ENCODE measurements at regions not wholly inside any gene's neighbourhood (a gene's known extent, or its start where the extent isn't known, plus 50 kb on each side); places are given as distances from the start of the nearest gene placed in this dataset.
"Not testable (repeated sequence)": the region's sequence is repeated elsewhere in the genome, so short reads cannot be mapped to it uniquely, and the experiment has no call there.

DNA sequence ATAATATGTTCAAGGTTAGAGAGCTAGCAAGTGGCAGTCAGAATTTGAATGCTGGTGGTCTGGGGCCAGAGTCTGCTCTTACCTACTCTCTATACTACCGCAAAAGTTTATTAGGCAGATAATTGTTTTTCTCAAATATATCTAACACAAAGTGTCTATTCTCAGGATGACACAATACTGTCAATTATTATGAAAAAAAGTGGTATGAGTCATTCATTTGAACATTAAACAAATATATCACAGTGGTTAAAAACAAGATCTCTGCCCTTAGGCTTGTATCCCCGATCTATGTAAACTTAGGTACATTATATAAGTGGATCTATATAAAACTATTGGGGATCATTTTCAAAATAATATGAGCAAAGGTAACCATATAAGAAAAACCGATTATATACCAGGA, 354.9 kb downstream of the CETN3 start:
- DNase-seq (ENCODE audit: extremely low read depth, insufficient read length) = no peak
- no peak overlapping the region for H3K4me3 ChIP-seq (replicated peaks; ENCODE audit: low read depth, low read length)
- no peaks in the 10 kb centered on the region for H3K36me3 ChIP-seq (ENCODE audit: control insufficient read depth, insufficient read depth, low read length)
- TF ChIP-seq, protein P1, sequence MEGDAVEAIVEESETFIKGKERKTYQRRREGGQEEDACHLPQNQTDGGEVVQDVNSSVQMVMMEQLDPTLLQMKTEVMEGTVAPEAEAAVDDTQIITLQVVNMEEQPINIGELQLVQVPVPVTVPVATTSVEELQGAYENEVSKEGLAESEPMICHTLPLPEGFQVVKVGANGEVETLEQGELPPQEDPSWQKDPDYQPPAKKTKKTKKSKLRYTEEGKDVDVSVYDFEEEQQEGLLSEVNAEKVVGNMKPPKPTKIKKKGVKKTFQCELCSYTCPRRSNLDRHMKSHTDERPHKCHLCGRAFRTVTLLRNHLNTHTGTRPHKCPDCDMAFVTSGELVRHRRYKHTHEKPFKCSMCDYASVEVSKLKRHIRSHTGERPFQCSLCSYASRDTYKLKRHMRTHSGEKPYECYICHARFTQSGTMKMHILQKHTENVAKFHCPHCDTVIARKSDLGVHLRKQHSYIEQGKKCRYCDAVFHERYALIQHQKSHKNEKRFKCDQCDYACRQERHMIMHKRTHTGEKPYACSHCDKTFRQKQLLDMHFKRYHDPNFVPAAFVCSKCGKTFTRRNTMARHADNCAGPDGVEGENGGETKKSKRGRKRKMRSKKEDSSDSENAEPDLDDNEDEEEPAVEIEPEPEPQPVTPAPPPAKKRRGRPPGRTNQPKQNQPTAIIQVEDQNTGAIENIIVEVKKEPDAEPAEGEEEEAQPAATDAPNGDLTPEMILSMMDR (IDR thresholded peaks at IDR 0.05; ENCODE audit: insufficient read depth, low read length, poor library complexity, severe bottlenecking) = no peak
- no peaks in the 10 kb centered on the region for H3K27me3 ChIP-seq (replicated peaks; ENCODE audit: control insufficient read depth, insufficient read depth, low read length)

DNA sequence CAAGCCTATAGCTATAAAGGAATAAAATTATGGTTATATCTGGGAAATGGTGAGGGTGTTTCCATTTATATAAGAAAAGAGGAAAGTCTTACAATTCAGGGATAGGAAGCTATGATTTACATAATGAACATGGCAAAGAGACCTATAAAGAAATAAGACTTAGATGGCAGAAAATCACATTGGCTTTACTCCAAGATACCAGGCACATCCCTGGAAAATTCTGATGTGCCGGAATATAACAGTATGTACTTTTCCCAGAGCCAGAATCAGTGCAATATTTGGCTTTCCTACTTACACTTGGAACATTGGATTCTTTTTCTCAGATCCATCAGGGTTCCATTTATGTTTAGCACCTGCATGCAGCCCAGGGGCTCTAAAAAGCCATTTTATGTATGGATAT, 357.8 kb downstream of the CETN3 start:
- TF ChIP-seq, protein P1 (IDR thresholded peaks at IDR 0.05; ENCODE audit: insufficient read depth, low read length, poor library complexity, severe bottlenecking) = no peak
- no peaks in the 10 kb centered on the region for H3K36me3 ChIP-seq (ENCODE audit: control insufficient read depth, insufficient read depth, low read length)
- H3K4me3 ChIP-seq (replicated peaks; ENCODE audit: low read depth, low read length) = no peak overlapping the region
- DNase-seq (ENCODE audit: extremely low read depth, insufficient read length) = no peak
- H3K27me3 ChIP-seq (replicated peaks; ENCODE audit: control insufficient read depth, insufficient read depth, low read length) = no peaks in the 10 kb centered on the region

DNA sequence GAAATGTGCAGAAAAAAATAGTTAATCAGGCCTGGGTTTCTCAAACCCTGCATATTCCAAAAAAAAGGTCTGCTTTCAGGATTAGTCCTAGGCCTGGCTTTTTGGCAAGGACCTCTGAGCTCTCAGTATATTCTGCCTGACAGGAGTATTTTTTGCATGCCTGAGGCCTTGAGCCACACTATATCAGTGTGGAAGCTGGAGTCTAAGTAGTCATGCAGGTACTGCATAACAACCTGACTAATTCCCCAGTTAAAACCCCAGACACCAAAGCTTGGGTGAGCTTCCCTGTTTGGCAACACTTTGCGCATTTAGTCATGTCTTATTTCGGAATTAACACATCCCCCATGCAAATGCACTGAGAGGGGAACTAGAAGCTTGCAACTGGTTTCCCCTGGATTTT, 359.5 kb downstream of the CETN3 start:
- TF ChIP-seq, protein P1 (IDR thresholded peaks at IDR 0.05; ENCODE audit: insufficient read depth, low read length, poor library complexity, severe bottlenecking) = no peak
- no peak for DNase-seq (ENCODE audit: extremely low read depth, insufficient read length)
- Histone ChIP-seq H3K27me3 (replicated peaks; ENCODE audit: control insufficient read depth, insufficient read depth, low read length) (no peaks in the 10 kb centered on the region), H3K36me3 (ENCODE audit: control insufficient read depth, insufficient read depth, low read length) (no peaks in the 10 kb centered on the region), H3K4me3 (replicated peaks; ENCODE audit: low read depth, low read length) (no peak overlapping the region)

DNA sequence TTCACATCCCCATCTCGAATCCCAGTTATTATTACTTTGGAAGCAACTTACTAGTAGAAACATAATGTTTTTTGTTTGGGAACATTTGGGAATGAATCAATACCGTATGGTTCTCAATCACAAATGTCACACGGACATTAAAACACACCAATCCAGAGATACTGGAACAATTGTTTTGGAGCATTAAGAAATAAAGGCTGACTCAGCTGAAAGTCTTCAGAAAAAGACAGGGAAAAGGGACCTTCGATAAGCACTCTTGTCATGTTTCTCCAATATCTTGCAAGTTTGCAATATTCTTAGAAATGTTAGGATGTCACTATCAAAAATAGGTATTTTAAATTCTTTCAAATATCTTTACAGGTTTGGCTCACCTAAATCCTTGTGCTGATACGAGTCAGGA, 362.4 kb downstream of the CETN3 start:
- TF ChIP-seq, protein P1 (IDR thresholded peaks at IDR 0.05; ENCODE audit: insufficient read depth, low read length, poor library complexity, severe bottlenecking) = no peak
- Histone ChIP-seq H3K36me3 (ENCODE audit: control insufficient read depth, insufficient read depth, low read length) (no peaks in the 10 kb centered on the region), H3K4me3 (replicated peaks; ENCODE audit: low read depth, low read length) (no peak overlapping the region), H3K27me3 (replicated peaks; ENCODE audit: control insufficient read depth, insufficient read depth, low read length) (no peaks in the 10 kb centered on the region)
- no peak for DNase-seq (ENCODE audit: extremely low read depth, insufficient read length)

DNA sequence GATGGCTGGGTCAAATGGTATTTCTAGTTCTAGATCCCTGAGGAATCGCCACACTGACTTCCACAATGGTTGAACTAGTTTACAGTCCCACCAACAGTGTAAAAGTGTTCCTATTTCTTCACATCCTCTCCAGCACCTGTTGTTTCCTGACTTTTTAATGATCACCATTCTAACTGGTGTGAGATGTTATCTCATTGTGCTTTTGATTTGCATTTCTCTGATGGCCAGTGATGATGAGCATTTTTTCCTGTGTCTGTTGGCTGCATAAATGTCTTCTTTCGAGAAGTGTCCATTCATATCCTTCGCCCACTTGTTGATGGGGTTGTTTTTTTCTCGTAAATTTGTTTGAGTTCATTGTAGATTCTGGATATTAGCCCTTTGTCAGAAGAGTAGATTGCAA, 369.5 kb downstream of the CETN3 start:
- not testable (repeated sequence) for H3K36me3 ChIP-seq (ENCODE audit: control insufficient read depth, insufficient read depth, low read length); H3K4me3 ChIP-seq (replicated peaks; ENCODE audit: low read depth, low read length); DNase-seq (ENCODE audit: extremely low read depth, insufficient read length); H3K27me3 ChIP-seq (replicated peaks; ENCODE audit: control insufficient read depth, insufficient read depth, low read length)

DNA sequence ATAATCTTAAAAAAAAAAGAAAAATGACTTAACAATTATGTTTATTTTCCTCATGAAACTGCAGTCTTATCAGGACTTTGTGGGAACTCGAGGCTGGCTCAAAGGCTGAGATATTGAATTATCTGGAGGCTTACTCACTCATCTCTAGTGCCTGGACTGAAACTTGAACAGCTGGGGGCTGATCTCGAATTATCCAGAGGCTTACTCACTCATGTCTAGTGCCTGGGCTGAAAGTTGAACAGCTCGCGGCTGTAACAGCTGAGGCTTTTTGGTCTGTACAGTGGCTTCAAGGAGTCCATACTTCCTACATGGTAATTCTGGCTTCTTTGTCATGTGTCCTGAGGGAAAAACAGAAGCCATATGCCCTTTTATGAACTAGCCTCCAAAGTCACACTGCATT, 371.9 kb downstream of the CETN3 start:
- TF ChIP-seq, protein P1 (IDR thresholded peaks at IDR 0.05; ENCODE audit: insufficient read depth, low read length, poor library complexity, severe bottlenecking) = no peak
- no peak for DNase-seq (ENCODE audit: extremely low read depth, insufficient read length)
- no peaks in the 10 kb centered on the region for H3K36me3 ChIP-seq (ENCODE audit: control insufficient read depth, insufficient read depth, low read length)
- H3K27me3 ChIP-seq (replicated peaks; ENCODE audit: control insufficient read depth, insufficient read depth, low read length) = no peaks in the 10 kb centered on the region
- no peak overlapping the region for H3K4me3 ChIP-seq (replicated peaks; ENCODE audit: low read depth, low read length)
